Peyer's patch (tissue), 4 donors: ENCODE measurements at regions not wholly inside any gene's neighbourhood (a gene's known extent, or its start where the extent isn't known, plus 50 kb on each side); places are given as distances from the start of the nearest gene placed in this dataset.
A peak's percentile ranks its signal among the peaks of the same experiment; 100 is the strongest.

Experiments used
- DNase-seq, 3 donors: peaks; one replicate each; pipeline ENCODE4 v3.0.0-alpha.2; 2017 to 2019
- H3K27ac ChIP-seq, 4 donors: fragments of 200-600 bp; sonication (generic); one replicate each; pipeline ENCODE4 v1.5.1; 2016 to 2019
- H3K27me3 ChIP-seq, 2 donors: fragments of 200-600 bp; sonication (generic); one replicate each; pipeline ENCODE4 v1.5.1; 2019
- H3K36me3 ChIP-seq, 3 donors: fragments of 200-600 bp; sonication (generic); one replicate each; pipeline ENCODE4 v1.5.1; 2016 to 2019
- H3K4me1 ChIP-seq, 4 donors: fragments of 200-600 bp; sonication (generic); one replicate each; pipeline ENCODE4 v1.5.1; 2016 to 2019
- H3K4me3 ChIP-seq, 4 donors: fragments of 200-600 bp; sonication (generic); 1 replicate in 3 of 4; 2 replicates in 1 of 4; pipeline ENCODE4 v1.5.1; 2016 to 2019; ENCODE audit warnings: mild to moderate bottlenecking in 1 of 4
- H3K9me3 ChIP-seq, 4 donors: fragments of 200-600 bp; sonication (generic); one replicate each; pipeline ENCODE4 v1.5.1; 2016 to 2019; ENCODE audit warnings: mild to moderate bottlenecking in 1 of 4
- CTCF ChIP-seq, 6 experiments: fragments of 450-650 bp in 4 of 6; fragments of 200-600 bp in 2 of 6; sonication (generic) in 1 of 6; IDR thresholded peaks; one replicate each; pipeline ENCODE4 v1.5.1; 2017 to 2019; ENCODE audit warnings: antibody characterized with exemption in 6 of 6, mild to moderate bottlenecking in 3 of 6, moderate library complexity in 1 of 6
- POLR2A ChIP-seq, 2 donors: fragments of 450-650 bp; IDR thresholded peaks; one replicate each; pipeline ENCODE4 v1.5.1; 2017; ENCODE audit warnings: antibody characterized with exemption in 2 of 2, mild to moderate bottlenecking in 2 of 2, moderate library complexity in 2 of 2

- Histone ChIP-seq H3K4me1 (no peaks in the 10 kb centered on the region), H3K4me3 (no peak overlapping the region), H3K27me3 (no peaks in the 10 kb centered on the region), H3K27ac (no peak overlapping the region), H3K9me3 (peaks cover 0 to 5% (median 0%) of the 10 kb centered on the region in 4 donors), H3K36me3 (no peaks in the 10 kb centered on the region)
- DNase-seq = no peak
- no peak for TF ChIP-seq POLR2A (IDR thresholded peaks at IDR 0.05)
- TF ChIP-seq CTCF (IDR thresholded peaks at IDR 0.05) = no peak
These were observed 1530.6 kb downstream of the PLA2G4A start for GRCh38 chr1:188359315-188359714.

GRCh38 chr1:188363943-188364342 is 1535.2 kb downstream of the PLA2G4A start:
- DNase-seq = no peak
- H3K4me3 ChIP-seq = no peak overlapping the region
- no peaks in the 10 kb centered on the region for H3K36me3 ChIP-seq
- no peaks in the 10 kb centered on the region for H3K27me3 ChIP-seq
- H3K27ac ChIP-seq = no peak overlapping the region
- no peaks in the 10 kb centered on the region for H3K9me3 ChIP-seq
- no peak for TF ChIP-seq POLR2A (IDR thresholded peaks at IDR 0.05)
- no peak for TF ChIP-seq CTCF (IDR thresholded peaks at IDR 0.05)
- H3K4me1 ChIP-seq = no peaks in the 10 kb centered on the region

- TF ChIP-seq CTCF (IDR thresholded peaks at IDR 0.05) = no peak
- no peak for TF ChIP-seq POLR2A (IDR thresholded peaks at IDR 0.05)
- H3K4me1 ChIP-seq = no peaks in the 10 kb centered on the region
- no peak overlapping the region for H3K27ac ChIP-seq
- DNase-seq = no peak
- no peaks in the 10 kb centered on the region for H3K36me3 ChIP-seq
- no peak overlapping the region for H3K4me3 ChIP-seq
- H3K27me3 ChIP-seq = no peaks in the 10 kb centered on the region
- no peaks in the 10 kb centered on the region for H3K9me3 ChIP-seq
These were observed 1536.2 kb downstream of the PLA2G4A start for GRCh38 chr1:188364927-188365449.

- no peaks in the 10 kb centered on the region for H3K9me3 ChIP-seq
- no peaks in the 10 kb centered on the region for H3K27me3 ChIP-seq
- TF ChIP-seq POLR2A (IDR thresholded peaks at IDR 0.05) (no peak), CTCF (IDR thresholded peaks at IDR 0.05) (no peak)
- no peaks in the 10 kb centered on the region for H3K36me3 ChIP-seq
- no peaks in the 10 kb centered on the region for H3K4me1 ChIP-seq
- no peak overlapping the region for H3K4me3 ChIP-seq
- DNase-seq = no peak
- no peak overlapping the region for H3K27ac ChIP-seq
These were observed 1537.1 kb downstream of the PLA2G4A start for GRCh38 chr1:188365874-188366273.

GRCh38 chr1:188367661-188368060 is 1538.9 kb downstream of the PLA2G4A start:
- DNase-seq = no peak

More at GRCh38 chr1:188367661-188368060, 1538.9 kb downstream of the PLA2G4A start:
- no peaks in the 10 kb centered on the region for H3K27me3 ChIP-seq
- no peak overlapping the region for H3K4me3 ChIP-seq
- no peaks in the 10 kb centered on the region for H3K4me1 ChIP-seq
- TF ChIP-seq POLR2A (IDR thresholded peaks at IDR 0.05) (no peak), CTCF (IDR thresholded peaks at IDR 0.05) (no peak)
- H3K36me3 ChIP-seq = no peaks in the 10 kb centered on the region
- no peaks in the 10 kb centered on the region for H3K9me3 ChIP-seq
- H3K27ac ChIP-seq = peak overlapping the region in 1 of 4 donors; percentile 12
